K562 (cell line): ENCODE measurements at regions not wholly inside any gene's neighbourhood (a gene's known extent, or its start where the extent isn't known, plus 50 kb on each side); places are given as distances from the start of the nearest gene placed in this dataset.

Experiments used
- ATAC-seq: fragments of 200-7000 bp; cut with Tn5 transposase; 3 replicates; pipeline ENCODE4 v1.9.1; 2020; ENCODE audit warnings: moderate library complexity
- BruUV-seq: library from RNA; stranded (reverse); fragments of 400-500 nt; replicated peaks from 2 replicates; lab custom pipeline; 2021; lab: Mats Ljungman, UMichigan
- CTCF ChIA-PET: fragments of 300-600 bp; formaldehyde crosslinking; extraction: SDS; loops from one replicate; lab custom pipeline; 2021; ENCODE audit warnings: low intra/inter-chr PET ratio; lab: Yijun Ruan, JAX
- POLR2A ChIA-PET: fragments of 300-600, 350-650 bp; sonication (Branson Sonifier 250); formaldehyde crosslinking; extraction: SDS; loops from one replicate; lab custom pipeline; 2021; ENCODE audit warnings: antibody characterized with exemption, inconsistent platforms; lab: Yijun Ruan, JAX
- DNase-seq, 4 experiments: peaks; one replicate each; pipeline versions ENCODE4 v3.0.0 to v3.0.0-alpha.2; 2011 to 2018; ENCODE audit warnings: low spot score in 3 of 4, mixed read lengths in 3 of 4; ENCODE audit errors: extremely low read depth in 1 of 4
- FAIRE-seq: peaks from 2 replicates; lab custom pipeline; 2011; peaks lifted over from hg19 to GRCh38; lab: Jason Lieb, UNC
- H2AFZ ChIP-seq: 2 replicates; pipeline ENCODE4 v1.6.0; 2011; ENCODE audit warnings: low read depth, low read length, control low read depth, inconsistent platforms
- H3K27ac ChIP-seq: fragments of 200-600 bp; 3 replicates; pipeline ENCODE4 v1.8.0; 2011; ENCODE audit warnings: low read depth, mild to moderate bottlenecking, control low read depth, inconsistent platforms, low read length, moderate library complexity, mixed read lengths; ENCODE audit errors: extremely low read depth
- H3K27me3 ChIP-seq, 2 experiments: fragments of 300-600 bp in 1 of 2; 2 replicates in 1 of 2; 3 replicates in 1 of 2; pipeline versions ENCODE4 v1.6.0 to v1.8.0; 2011; ENCODE audit warnings: inconsistent platforms in 2 of 2, low read length in 2 of 2, mild to moderate bottlenecking in 1 of 2, mixed read lengths in 1 of 2, moderate library complexity in 1 of 2; ENCODE audit not compliant: control insufficient read depth in 2 of 2, insufficient read depth in 2 of 2
- H3K36me3 ChIP-seq: fragments of 300-600 bp; 3 replicates; pipeline ENCODE4 v1.8.0; 2011; ENCODE audit warnings: mild to moderate bottlenecking, low read length, inconsistent platforms; ENCODE audit not compliant: control insufficient read depth, insufficient read depth
- H3K4me1 ChIP-seq, 2 experiments: fragments of 200-600 bp in 1 of 2; replicated peaks in 1 of 2; 2 replicates in 1 of 2; 3 replicates in 1 of 2; pipeline versions ENCODE4 v1.5.1 to v1.8.0; 2011; ENCODE audit warnings: inconsistent platforms in 2 of 2, low read length in 2 of 2, mild to moderate bottlenecking in 1 of 2, mixed read lengths in 1 of 2, moderate library complexity in 1 of 2; ENCODE audit not compliant: control insufficient read depth in 2 of 2, insufficient read depth in 2 of 2
- H3K4me2 ChIP-seq: 2 replicates; pipeline ENCODE4 v1.6.1; 2011; ENCODE audit warnings: low read length, control low read depth, inconsistent platforms, mixed read lengths; ENCODE audit not compliant: insufficient read depth
- H3K4me3 ChIP-seq: fragments of 200-600 bp; sonication (generic), shearing (Covaris generic); 2 replicates; pipeline ENCODE4 v1.5.1; 2016; ENCODE audit warnings: control low read depth, inconsistent platforms
- H3K79me2 ChIP-seq: fragments of 200-600 bp; 3 replicates; pipeline ENCODE4 v1.8.0; 2011; ENCODE audit warnings: low read length, inconsistent platforms; ENCODE audit not compliant: control insufficient read depth, insufficient read depth
- H3K9ac ChIP-seq, 2 experiments: 2 replicates each; pipeline versions ENCODE4 v1.6.0 to v1.6.1; 2011; ENCODE audit warnings: low read depth in 2 of 2, low read length in 2 of 2, control low read depth in 1 of 2, inconsistent platforms in 1 of 2, mild to moderate bottlenecking in 1 of 2, mixed read lengths in 1 of 2; ENCODE audit not compliant: insufficient read depth in 1 of 2
- H3K9me1 ChIP-seq: one replicate; pipeline ENCODE4 v1.6.0; 2011; ENCODE audit warnings: inconsistent platforms, mild to moderate bottlenecking, low read length, moderate library complexity; ENCODE audit not compliant: control insufficient read depth, insufficient read depth
- H3K9me3 ChIP-seq: replicated peaks from 2 replicates; pipeline ENCODE4 v1.5.1; 2011; ENCODE audit warnings: low read depth, low read length, inconsistent platforms; ENCODE audit not compliant: control insufficient read depth, insufficient read depth
- H4K20me1 ChIP-seq: replicated peaks from 2 replicates; pipeline ENCODE4 v1.6.1; 2011; ENCODE audit warnings: low read length, inconsistent platforms, mixed read lengths; ENCODE audit not compliant: control insufficient read depth, insufficient read depth
- CBFB ChIP-seq: sonication (generic); formaldehyde crosslinking; IDR thresholded peaks from 2 replicates; pipeline ENCODE4 v1.4.0; 2020; ENCODE audit warnings: mild to moderate bottlenecking, missing genetic modification reagents
- CBX3 ChIP-seq, 2 experiments: IDR thresholded peaks; 1 replicate in 1 of 2; 2 replicates in 1 of 2; pipeline ENCODE4 v1.6.1; 2012; ENCODE audit warnings: inconsistent platforms in 2 of 2, low read length in 2 of 2, borderline replicate concordance in 1 of 2, control low read depth in 1 of 2
- HMG20A ChIP-seq: fragments of 450-650 bp; formaldehyde crosslinking; conservative IDR thresholded peaks from 2 replicates; pipeline ENCODE4 v1.4.0; 2020; ENCODE audit warnings: mild to moderate bottlenecking, mixed read lengths
- HNRNPLL ChIP-seq: fragments of 200-400 bp; formaldehyde crosslinking; IDR thresholded peaks from 2 replicates; pipeline ENCODE4 v1.6.1; 2017; ENCODE audit warnings: low read length, low read depth, mild to moderate bottlenecking; ENCODE audit not compliant: poor library complexity, severe bottlenecking
- NFIC ChIP-seq: fragments of 450-650 bp; IDR thresholded peaks from 2 replicates; pipeline ENCODE4 v1.6.1; 2017; ENCODE audit warnings: mild to moderate bottlenecking, inconsistent platforms
- PCBP2 ChIP-seq: fragments of 200-400 bp; formaldehyde crosslinking; IDR thresholded peaks from 2 replicates; pipeline ENCODE4 v1.6.1; 2018; ENCODE audit warnings: low read length, low read depth, mild to moderate bottlenecking, moderate library complexity; ENCODE audit not compliant: poor library complexity, severe bottlenecking
- RERE ChIP-seq: sonication (generic); formaldehyde crosslinking; IDR thresholded peaks from 2 replicates; pipeline ENCODE4 v1.8.0; 2023; ENCODE audit warnings: missing genetic modification reagents, mild to moderate bottlenecking, borderline replicate concordance
- REST ChIP-seq, 2 experiments: fragments of 450-650 bp; formaldehyde crosslinking in 1 of 2; IDR thresholded peaks; 2 replicates each; pipeline versions ENCODE4 v1.4.0 to v1.6.1; 2014 to 2020; ENCODE audit warnings: mild to moderate bottlenecking in 2 of 2, borderline replicate concordance in 1 of 2, low read depth in 1 of 2
- ZNF165 ChIP-seq: fragments of 250-450 bp; sonication (Bioruptor Pico); IDR thresholded peaks from 2 replicates; pipeline ENCODE4 v1.4.0; 2020; ENCODE audit warnings: borderline replicate concordance
- WGBS: fragments of 100-300 bp; shearing (Covaris generic); methylation state at CpG from one replicate; pipeline ENCODE4 v1.1.6; 2016; ENCODE audit warnings: low coverage, mixed read lengths; ENCODE audit not compliant: insufficient coverage; ENCODE audit errors: missing lambda C conversion rate; 5-methylcytosine and 5-hydroxymethylcytosine counted together
- in situ Hi-C: fragments of 300-500 bp; cut with MboI; formaldehyde crosslinking; loops from 4 replicates; pipeline ENCODE4 v1.15.0; 2018; ENCODE audit warnings: inconsistent platforms, mixed read lengths
- intact Hi-C: fragments of 100-400 bp; cut with micrococcal nuclease; formaldehyde crosslinking; loops from 2 replicates; pipeline ENCODE4 v1.14.2; 2022

- no peaks in the 10 kb centered on the region for H3K9me3 ChIP-seq
- 54% methylated on average over 2 of the region's 2 CpGs for WGBS
- H3K79me2 ChIP-seq = no peaks in the 10 kb centered on the region
- no peaks in the 10 kb centered on the region for H4K20me1 ChIP-seq
- no peak overlapping the region for H2AFZ ChIP-seq
- FAIRE-seq (no peak), DNase-seq (peak in 1 of 4 experiments; percentile 19), ATAC-seq (no peak; the same call in 2 of the 3 replicates)
- CTCF ChIA-PET = no interaction called here
- H3K9ac ChIP-seq = no peak overlapping the region
- H3K4me1 ChIP-seq = peaks cover 0 to 5% of the 10 kb centered on the region in 2 experiments; a peak in 3 of 5 replicates
- H3K27ac ChIP-seq = no peak overlapping the region
- POLR2A ChIA-PET = interaction anchor here (0.7 kb wide), 2 partner anchors 11 to 208 kb away, joined by 3 read pairs; no protein-coding TSS in a partner anchor
- H3K36me3 ChIP-seq = no peaks in the 10 kb centered on the region
- intact Hi-C loops (no loop called here), in situ Hi-C loops (no loop called here)
- no peak overlapping the region for H3K4me2 ChIP-seq
- H3K27me3 ChIP-seq = no peaks in the 10 kb centered on the region
- no peak overlapping the region for H3K4me3 ChIP-seq
- no peaks in the 10 kb centered on the region for H3K9me1 ChIP-seq
- no TSS peak for BruUV-seq
- TF ChIP-seq CBX3 (IDR thresholded peaks at IDR 0.05; ENCODE audit: borderline replicate concordance in 1 of 2, low read length in 2 of 2) (no peak), HNRNPLL (no peak), CBFB (CRISPR knock-in tag) (no peak), RERE (no peak), NFIC (peak; percentile 92), REST (IDR thresholded peaks at IDR 0.05; ENCODE audit: borderline replicate concordance) (no peak), REST (CRISPR knock-in tag; IDR thresholded peaks at IDR 0.05; ENCODE audit: low read depth) (no peak), ZNF165 (CRISPR knock-in tag) (no peak), PCBP2 (no peak), HMG20A (CRISPR knock-in tag) (no peak)
These were observed 1053.2 kb downstream of the REEP3 start for GRCh38 chr10:64574371-64574770.
